ENCODE measurements at regions not wholly inside any gene's neighbourhood (a gene's known extent, or its start where the extent isn't known, plus 50 kb on each side); places are given as distances from the start of the nearest gene placed in this dataset.
"Not testable (repeated sequence)": the region's sequence is repeated elsewhere in the genome, so short reads cannot be mapped to it uniquely, and the experiment has no call there.

- TF ChIP-seq POLR2AphosphoS5, POLR2A, CTCF (IDR thresholded peaks at IDR 0.05): not testable (repeated sequence)
Observed at GRCh38 chr17:28265856-28266546, 53.0 kb upstream of the TMEM97 start.
